ENCODE measurements at regions not wholly inside any gene's neighbourhood (a gene's known extent, or its start where the extent isn't known, plus 50 kb on each side); places are given as distances from the start of the nearest gene placed in this dataset.

DNA sequence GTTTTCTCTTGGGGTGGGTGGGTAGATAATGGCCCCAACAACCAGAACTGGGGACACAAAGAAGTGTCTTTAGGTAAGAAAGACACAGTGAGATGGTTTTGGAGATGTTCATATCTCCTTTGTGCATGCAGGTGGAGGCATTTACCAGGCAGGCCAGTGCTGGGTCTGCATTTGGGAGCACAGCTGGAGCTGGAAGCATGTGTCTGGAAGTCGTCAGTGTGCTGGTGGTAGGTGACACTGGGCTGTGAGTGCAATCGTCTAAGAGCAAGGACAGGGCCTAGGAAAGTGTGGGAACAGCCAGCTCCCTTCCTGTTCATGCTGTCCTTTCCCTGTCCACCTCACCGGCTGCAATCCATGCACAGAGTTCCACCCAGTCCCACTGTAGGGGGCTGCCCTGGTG lies 88.3 kb upstream of the ZNF32 start:
- WGBS (ENCODE audit: low lambda C conversion rate): 23% methylated on average over 3 of the region's 3 CpGs

DNA sequence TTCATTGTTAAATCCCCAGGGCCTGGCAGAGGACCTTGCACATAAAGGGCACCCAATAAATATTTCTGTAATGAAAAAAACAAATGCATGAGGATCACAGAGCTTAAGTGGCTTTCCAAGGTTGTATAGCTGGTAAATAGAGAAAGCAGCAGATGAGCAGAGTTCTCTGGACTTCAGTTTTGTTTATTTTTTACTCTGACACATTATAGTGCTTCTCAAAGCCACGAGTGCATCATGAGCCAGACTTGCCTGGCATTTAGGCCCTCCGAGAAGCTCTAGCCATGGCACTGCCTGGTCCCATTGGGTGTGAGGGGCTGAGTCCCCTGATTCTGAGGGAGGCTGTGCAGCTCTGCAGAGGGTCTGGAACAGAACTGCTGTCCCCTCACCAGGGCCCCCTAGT lies 87.2 kb upstream of the ZNF32 start:
- TF ChIP-seq, protein P1, sequence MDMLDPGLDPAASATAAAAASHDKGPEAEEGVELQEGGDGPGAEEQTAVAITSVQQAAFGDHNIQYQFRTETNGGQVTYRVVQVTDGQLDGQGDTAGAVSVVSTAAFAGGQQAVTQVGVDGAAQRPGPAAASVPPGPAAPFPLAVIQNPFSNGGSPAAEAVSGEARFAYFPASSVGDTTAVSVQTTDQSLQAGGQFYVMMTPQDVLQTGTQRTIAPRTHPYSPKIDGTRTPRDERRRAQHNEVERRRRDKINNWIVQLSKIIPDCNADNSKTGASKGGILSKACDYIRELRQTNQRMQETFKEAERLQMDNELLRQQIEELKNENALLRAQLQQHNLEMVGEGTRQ (IDR thresholded peaks at IDR 0.05; ENCODE audit: borderline replicate concordance, low read depth, low read length): no peak
- TF ChIP-seq, protein P2, sequence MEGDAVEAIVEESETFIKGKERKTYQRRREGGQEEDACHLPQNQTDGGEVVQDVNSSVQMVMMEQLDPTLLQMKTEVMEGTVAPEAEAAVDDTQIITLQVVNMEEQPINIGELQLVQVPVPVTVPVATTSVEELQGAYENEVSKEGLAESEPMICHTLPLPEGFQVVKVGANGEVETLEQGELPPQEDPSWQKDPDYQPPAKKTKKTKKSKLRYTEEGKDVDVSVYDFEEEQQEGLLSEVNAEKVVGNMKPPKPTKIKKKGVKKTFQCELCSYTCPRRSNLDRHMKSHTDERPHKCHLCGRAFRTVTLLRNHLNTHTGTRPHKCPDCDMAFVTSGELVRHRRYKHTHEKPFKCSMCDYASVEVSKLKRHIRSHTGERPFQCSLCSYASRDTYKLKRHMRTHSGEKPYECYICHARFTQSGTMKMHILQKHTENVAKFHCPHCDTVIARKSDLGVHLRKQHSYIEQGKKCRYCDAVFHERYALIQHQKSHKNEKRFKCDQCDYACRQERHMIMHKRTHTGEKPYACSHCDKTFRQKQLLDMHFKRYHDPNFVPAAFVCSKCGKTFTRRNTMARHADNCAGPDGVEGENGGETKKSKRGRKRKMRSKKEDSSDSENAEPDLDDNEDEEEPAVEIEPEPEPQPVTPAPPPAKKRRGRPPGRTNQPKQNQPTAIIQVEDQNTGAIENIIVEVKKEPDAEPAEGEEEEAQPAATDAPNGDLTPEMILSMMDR (IDR thresholded peaks at IDR 0.05): no peak
- H3K36me3 ChIP-seq (replicated peaks in 1 of 2; ENCODE audit: control insufficient read depth in 1 of 2, insufficient read depth in 2 of 2, low read length in 1 of 2): no peaks in the 10 kb centered on the region
- ChIA-PET CTCF (interaction anchor here (1.1 kb wide), 1 partner anchor 84 kb away, joined by 3 read pairs; no protein-coding TSS in a partner anchor), POLR2A (no interaction called here)
- no peaks in the 10 kb centered on the region for H3K79me2 ChIP-seq (ENCODE audit: insufficient read depth)
- no peak overlapping the region for H3K27ac ChIP-seq (ENCODE audit: low read depth in 2 of 2, low read length in 1 of 2)
- H3K4me2 ChIP-seq: no peak overlapping the region
- H3K9me3 ChIP-seq: no peaks in the 10 kb centered on the region
- DNase-seq: no peak
- no peaks in the 10 kb centered on the region for H3K27me3 ChIP-seq (ENCODE audit: insufficient read depth)
- no peaks in the 10 kb centered on the region for H4K20me1 ChIP-seq (ENCODE audit: insufficient read depth)
- WGBS (ENCODE audit: low lambda C conversion rate): 17% methylated on average over 2 of the region's 2 CpGs
- peaks cover 0 to 10% of the 10 kb centered on the region in 2 experiments; a peak in 2 of 4 replicates for H3K4me1 ChIP-seq (ENCODE audit: control insufficient read depth in 1 of 2, insufficient read depth in 2 of 2, low read depth in 1 of 2, low read length in 1 of 2)
- H2AFZ ChIP-seq (ENCODE audit: low read depth): no peak overlapping the region
- no peak overlapping the region for H3K9ac ChIP-seq
- no peaks in the 10 kb centered on the region for H3F3A ChIP-seq (replicated peaks; ENCODE audit: insufficient read depth)
- H3K9me2 ChIP-seq: no peaks in the 10 kb centered on the region
- H3K4me3 ChIP-seq (ENCODE audit: low read depth in 2 of 2, low read length in 1 of 2): no peak overlapping the region

More for the DNA sequence above, 88.3 kb upstream of the ZNF32 start:
- Histone ChIP-seq H3K9me2 (no peaks in the 10 kb centered on the region), H4K20me1 (ENCODE audit: insufficient read depth) (no peaks in the 10 kb centered on the region), H3K79me2 (ENCODE audit: insufficient read depth) (no peaks in the 10 kb centered on the region), H3K9me3 (no peaks in the 10 kb centered on the region), H2AFZ (ENCODE audit: low read depth) (no peak overlapping the region), H3K27ac (ENCODE audit: low read depth in 2 of 2, low read length in 1 of 2) (no peak overlapping the region; a peak in 1 of 4 replicates), H3K4me2 (no peak overlapping the region), H3K4me1 (ENCODE audit: control insufficient read depth in 1 of 2, insufficient read depth in 2 of 2, low read depth in 1 of 2, low read length in 1 of 2) (peaks cover 0 to 10% of the 10 kb centered on the region in 2 experiments; a peak in 2 of 4 replicates), H3K36me3 (replicated peaks in 1 of 2; ENCODE audit: control insufficient read depth in 1 of 2, insufficient read depth in 2 of 2, low read length in 1 of 2) (no peaks in the 10 kb centered on the region), H3F3A (replicated peaks; ENCODE audit: insufficient read depth) (no peaks in the 10 kb centered on the region), H3K9ac (no peak overlapping the region), H3K4me3 (ENCODE audit: low read depth in 2 of 2, low read length in 1 of 2) (no peak overlapping the region), H3K27me3 (ENCODE audit: insufficient read depth) (no peaks in the 10 kb centered on the region)
- TF ChIP-seq MEF2A (IDR thresholded peaks at IDR 0.05; ENCODE audit: borderline replicate concordance, low read depth): no peak
- TF ChIP-seq ELF1 (IDR thresholded peaks at IDR 0.05): no peak
- no peak for TF ChIP-seq RXRA (IDR thresholded peaks at IDR 0.05; ENCODE audit: borderline replicate concordance, low read depth)
- TF ChIP-seq SMC3 (IDR thresholded peaks at IDR 0.05; ENCODE audit: low read depth, low read length): no peak; the same call in 1 of the 2 replicates
- no peak for TF ChIP-seq CHD2 (IDR thresholded peaks at IDR 0.05; ENCODE audit: low read length, partially characterized antibody)
- TF ChIP-seq NRF1 (IDR thresholded peaks at IDR 0.05; ENCODE audit: low read depth, low read length): no peak
- TF ChIP-seq, protein P3, sequence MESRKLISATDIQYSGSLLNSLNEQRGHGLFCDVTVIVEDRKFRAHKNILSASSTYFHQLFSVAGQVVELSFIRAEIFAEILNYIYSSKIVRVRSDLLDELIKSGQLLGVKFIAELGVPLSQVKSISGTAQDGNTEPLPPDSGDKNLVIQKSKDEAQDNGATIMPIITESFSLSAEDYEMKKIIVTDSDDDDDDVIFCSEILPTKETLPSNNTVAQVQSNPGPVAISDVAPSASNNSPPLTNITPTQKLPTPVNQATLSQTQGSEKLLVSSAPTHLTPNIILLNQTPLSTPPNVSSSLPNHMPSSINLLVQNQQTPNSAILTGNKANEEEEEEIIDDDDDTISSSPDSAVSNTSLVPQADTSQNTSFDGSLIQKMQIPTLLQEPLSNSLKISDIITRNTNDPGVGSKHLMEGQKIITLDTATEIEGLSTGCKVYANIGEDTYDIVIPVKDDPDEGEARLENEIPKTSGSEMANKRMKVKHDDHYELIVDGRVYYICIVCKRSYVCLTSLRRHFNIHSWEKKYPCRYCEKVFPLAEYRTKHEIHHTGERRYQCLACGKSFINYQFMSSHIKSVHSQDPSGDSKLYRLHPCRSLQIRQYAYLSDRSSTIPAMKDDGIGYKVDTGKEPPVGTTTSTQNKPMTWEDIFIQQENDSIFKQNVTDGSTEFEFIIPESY (IDR thresholded peaks at IDR 0.05; ENCODE audit: borderline replicate concordance, low read depth): no peak
- TF ChIP-seq, protein P4, sequence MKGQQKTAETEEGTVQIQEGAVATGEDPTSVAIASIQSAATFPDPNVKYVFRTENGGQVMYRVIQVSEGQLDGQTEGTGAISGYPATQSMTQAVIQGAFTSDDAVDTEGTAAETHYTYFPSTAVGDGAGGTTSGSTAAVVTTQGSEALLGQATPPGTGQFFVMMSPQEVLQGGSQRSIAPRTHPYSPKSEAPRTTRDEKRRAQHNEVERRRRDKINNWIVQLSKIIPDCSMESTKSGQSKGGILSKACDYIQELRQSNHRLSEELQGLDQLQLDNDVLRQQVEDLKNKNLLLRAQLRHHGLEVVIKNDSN (IDR thresholded peaks at IDR 0.05; ENCODE audit: borderline replicate concordance, low read depth): no peak
- TF ChIP-seq RAD21 (IDR thresholded peaks at IDR 0.05; ENCODE audit: low read length): peak; percentile 31; the same call in 1 of the 2 replicates
- DNase-seq: peak; percentile 38
- ChIA-PET CTCF (interaction anchor here (0.7 to 1.1 kb wide), 2 partner anchors 46 to 83 kb away, joined by 3 read pairs; no protein-coding TSS in a partner anchor), POLR2A (no interaction called here)
